Fibroblast of peridontal ligament (primary cell): ENCODE measurements at regions not wholly inside any gene's neighbourhood (a gene's known extent, or its start where the extent isn't known, plus 50 kb on each side); places are given as distances from the start of the nearest gene placed in this dataset.

ENCODE experiments used
- DNase-seq: peaks from one replicate; pipeline ENCODE4 v3.0.0-alpha.2; 2010; ENCODE audit errors: extremely low read depth

DNA sequence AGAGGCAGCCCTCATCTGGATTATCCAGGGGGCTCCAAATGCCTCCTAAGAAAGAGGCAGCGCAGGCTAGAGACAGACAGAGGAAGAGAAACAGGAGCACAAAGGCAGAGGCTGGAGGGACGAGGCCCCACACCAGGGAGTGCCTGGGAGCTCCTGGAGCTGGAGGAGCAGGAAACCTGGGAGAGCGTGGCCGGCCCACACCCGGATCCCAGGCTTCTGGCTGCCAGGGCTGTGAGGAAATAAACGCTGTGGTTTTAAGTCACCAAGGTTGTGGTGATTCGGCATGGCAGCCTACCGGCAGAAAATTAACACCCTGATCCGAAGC, 165.5 kb downstream of the OLFM1 start:
- no peak for DNase-seq

DNA sequence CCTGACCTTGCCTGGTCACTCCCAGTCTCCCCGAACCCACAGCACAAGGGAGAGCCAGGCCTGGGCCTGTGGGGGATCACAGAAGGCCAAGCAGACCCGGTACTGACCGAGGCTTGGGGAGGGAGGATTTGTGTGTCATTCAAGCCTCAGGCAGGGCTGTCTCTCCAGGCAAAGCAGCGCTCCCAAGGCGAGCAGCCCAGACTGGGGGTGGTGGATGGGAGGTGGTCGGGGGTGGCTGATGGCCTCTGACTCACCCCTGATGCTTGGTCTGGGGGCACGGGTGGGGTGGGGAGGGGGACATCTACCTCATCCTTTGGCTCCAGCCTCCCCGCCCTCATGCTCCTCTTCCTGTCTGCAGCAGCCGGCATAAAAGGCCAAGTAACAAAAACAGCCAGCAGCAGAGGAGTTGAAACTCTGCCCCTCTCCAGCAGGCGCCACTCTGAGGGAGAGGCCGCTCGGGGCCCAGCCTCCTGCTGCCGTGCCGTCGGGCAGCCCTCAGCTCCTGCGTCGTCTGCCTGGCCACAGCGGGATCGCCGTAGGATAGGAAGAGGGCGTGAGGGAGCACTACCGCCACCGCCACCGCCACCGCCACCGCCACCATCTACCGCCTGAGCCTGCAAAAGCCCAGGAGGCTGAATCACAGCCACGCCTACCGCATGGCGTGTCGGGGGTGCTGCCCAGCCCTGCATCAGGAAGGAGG, 166.0 kb downstream of the OLFM1 start:
- no peak for DNase-seq

GRCh38 chr9:135254176-135255032, 166.9 kb downstream of the OLFM1 start:
- DNase-seq, result no peak

GRCh38 chr9:135255033-135255840, 167.8 kb downstream of the OLFM1 start:
- DNase-seq, result no peak

GRCh38 chr9:135255841-135256580, 168.5 kb downstream of the OLFM1 start:
- no peak for DNase-seq

GRCh38 chr9:135256581-135257354, 169.3 kb downstream of the OLFM1 start:
- DNase-seq, result no peak

DNA sequence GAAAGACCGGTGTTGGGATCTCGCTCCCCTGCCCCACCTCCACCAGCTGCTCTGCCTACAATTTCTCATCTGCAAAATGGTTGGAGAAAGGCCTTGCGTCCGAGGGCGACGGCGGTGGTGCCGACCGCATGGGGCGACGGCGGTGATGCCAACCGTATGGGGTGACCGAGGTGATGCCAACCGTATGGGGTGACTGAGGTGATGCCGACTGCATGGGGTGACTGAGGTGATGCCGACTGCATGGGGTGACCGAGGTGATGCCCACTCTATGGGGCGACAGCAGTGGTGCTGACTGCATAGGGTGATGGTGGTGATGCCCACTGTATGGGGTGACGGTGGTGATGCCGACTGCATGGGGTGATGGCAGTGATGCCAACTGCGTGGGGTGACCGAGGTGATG, 171.0 kb downstream of the OLFM1 start:
- DNase-seq, result no peak

GRCh38 chr9:135259273-135259672, 171.8 kb downstream of the OLFM1 start:
- DNase-seq, result no peak

DNA sequence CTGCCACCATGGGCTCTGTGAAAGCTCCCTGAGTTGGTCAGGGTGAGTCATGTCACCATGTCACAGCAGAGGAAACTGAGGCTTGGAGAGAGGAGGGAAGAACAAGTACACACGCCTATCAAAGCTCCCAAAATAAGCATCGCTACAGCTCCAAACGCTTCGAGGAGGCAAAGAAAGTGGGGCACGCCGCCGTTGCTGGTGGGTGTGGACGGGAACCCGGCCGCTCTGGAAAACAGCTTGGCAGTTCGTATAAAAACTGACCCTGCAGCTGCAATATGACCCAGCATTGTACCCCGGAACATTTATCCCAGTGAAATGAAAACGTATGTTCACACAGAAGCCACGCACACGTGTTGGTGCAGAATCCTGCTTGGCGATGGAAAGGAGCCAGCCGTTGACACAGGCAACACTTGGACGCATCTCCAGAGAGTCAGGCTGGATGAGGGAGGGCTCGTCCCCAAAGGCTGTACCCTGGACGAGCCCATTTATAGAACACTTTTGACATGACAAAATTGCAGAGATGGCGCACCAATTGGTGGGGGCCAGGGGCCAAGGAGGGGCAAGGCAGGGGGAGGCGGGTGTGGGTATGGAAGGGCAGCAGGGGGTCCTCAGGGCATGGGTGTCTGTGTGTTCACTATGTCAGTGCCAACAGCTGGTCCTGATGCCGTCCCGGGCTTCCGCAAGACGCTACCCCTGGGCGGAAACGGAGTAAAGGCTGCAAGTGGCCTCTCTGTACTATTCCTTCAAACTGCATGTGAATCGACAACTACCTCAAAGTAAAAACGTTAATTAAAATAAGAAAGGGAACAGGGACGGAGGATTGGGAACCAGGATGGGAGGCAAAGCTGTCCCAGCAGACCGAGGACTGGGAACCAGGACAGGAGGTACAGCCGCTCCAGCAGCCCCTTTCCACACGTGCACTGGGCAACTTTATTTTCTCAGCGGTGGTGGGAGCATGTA, 173.0 kb downstream of the OLFM1 start:
- DNase-seq, result no peak

GRCh38 chr9:135262248-135262647, 174.8 kb downstream of the OLFM1 start:
- no peak for DNase-seq

GRCh38 chr9:135263511-135263910, 176.0 kb downstream of the OLFM1 start:
- no peak for DNase-seq

DNA sequence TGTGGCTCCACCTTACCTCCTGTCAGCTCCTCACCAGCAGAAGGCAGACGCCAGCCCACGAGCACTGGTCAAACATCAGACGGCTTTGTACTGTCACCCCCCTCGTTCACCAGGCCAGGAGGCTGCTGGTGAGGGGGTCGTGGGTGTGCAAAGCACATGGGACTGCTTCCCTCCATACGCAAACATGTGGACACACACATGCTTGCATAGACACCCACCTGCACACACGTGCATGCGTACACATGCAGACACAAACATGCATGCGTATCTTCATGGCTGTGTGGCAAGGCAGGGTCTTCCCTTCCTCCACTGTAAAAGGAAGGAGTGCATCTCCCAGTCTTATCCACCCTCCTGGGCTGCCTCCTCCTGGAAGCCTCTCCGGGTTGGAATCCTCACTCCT, 178.5 kb downstream of the OLFM1 start:
- DNase-seq, result no peak

DNA sequence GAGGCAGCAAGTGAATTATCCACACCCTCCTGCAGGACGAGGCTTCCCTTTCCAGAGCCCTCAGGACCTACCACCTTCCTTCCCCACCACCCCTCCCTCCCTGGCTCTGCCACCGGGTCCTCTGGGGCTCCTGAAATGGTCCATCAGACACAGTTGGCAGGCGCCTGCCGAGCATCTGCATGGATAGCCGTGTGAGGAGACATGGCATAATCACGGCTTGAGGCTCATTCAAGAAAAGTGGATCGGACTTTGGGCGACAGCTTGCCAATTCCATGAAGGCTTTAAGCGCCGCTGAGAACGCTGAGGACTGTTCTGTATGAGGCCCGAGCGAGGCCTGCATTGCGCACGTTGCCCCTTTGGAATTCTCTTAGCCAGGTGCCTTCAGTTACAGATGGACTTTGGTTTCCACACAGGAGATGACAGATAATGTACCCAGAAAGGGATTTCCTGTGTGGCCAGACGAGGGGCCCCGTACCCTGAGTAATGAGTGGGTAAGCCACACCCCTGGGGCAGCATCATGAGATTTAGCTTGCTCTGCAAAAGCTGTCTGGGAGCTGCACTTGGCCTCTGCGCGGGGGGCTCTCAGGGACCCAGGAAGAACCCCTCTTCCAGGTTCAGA, 179.8 kb downstream of the OLFM1 start:
- DNase-seq, result no peak

- no peak for DNase-seq
Measured at GRCh38 chr9:135268031-135268430, 180.6 kb downstream of the OLFM1 start.

- DNase-seq, result no peak
Measured at GRCh38 chr9:135268981-135269380, 181.5 kb downstream of the OLFM1 start.

DNA sequence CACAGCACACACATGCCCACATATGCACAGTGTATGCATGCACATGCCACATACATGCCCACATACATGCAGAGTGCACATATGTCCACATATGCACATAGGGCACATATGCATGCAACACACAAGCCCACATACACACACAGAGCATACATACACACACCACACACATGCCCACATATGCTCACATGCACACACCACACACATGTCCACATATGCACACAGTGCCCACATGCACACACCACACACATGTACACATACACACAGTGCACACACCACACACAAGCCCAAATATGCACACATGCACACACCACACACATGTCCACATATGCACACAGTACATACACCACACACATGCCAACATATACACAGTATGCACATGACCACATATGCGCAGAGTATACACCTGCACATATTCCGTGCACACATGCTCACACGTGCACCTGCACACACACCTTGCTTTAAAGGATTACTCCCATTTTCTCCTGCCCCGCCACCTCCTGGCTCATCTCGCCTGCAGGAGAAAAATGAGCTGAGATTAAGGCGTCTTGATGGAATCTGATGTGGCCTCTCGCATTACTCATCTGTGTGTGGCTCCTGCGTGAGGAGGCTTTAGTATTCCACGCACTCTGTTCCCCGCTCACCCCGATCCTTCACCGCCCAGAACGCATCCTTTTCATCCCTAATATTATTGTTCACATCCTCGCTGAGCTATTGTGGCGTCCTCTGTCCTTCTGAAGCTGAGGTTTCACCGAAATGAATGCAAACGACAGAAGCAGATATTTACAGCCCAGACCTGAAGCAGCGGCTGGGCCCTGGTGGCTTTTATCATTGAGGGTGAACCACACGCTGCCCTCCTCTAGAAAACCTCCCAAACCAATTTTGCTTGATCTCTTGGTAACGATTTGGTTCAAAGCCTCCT, 182.7 kb downstream of the OLFM1 start:
- DNase-seq, result no peak

DNA sequence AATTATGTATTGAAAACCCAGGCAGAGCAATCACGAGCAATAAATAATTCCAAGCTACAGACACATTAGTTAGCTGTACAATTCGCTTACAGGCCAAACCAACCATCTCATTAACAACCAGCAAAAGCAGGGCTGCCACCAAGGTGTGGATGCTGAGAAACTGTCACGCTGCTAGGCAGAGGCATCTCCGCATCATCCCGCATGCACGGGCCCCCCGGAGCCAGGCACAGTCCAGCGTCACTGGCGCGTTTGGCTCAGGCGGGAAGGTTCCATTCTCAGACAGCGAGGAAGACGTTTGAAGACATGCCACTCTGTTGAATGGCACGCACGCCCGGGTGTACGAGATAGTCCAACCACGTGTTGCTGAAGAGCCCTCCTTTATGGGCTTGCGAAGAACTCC, 184.0 kb downstream of the OLFM1 start:
- DNase-seq, result no peak

- DNase-seq, result no peak
Measured at GRCh38 chr9:135272608-135273007, 185.1 kb downstream of the OLFM1 start.
